Activated CD8-positive, alpha-beta memory T cell treated with anti-CD3 and anti-CD28 coated beads, Interleukin-2, amount 50 U/mL, for 24 hours (primary cell): ENCODE measurements at regions not wholly inside any gene's neighbourhood (a gene's known extent, or its start where the extent isn't known, plus 50 kb on each side); places are given as distances from the start of the nearest gene placed in this dataset.

Experiments used
- DNase-seq: peaks from one replicate; pipeline ENCODE4 v3.0.0-alpha.2; 2020; ENCODE audit errors: extremely low read depth

DNA sequence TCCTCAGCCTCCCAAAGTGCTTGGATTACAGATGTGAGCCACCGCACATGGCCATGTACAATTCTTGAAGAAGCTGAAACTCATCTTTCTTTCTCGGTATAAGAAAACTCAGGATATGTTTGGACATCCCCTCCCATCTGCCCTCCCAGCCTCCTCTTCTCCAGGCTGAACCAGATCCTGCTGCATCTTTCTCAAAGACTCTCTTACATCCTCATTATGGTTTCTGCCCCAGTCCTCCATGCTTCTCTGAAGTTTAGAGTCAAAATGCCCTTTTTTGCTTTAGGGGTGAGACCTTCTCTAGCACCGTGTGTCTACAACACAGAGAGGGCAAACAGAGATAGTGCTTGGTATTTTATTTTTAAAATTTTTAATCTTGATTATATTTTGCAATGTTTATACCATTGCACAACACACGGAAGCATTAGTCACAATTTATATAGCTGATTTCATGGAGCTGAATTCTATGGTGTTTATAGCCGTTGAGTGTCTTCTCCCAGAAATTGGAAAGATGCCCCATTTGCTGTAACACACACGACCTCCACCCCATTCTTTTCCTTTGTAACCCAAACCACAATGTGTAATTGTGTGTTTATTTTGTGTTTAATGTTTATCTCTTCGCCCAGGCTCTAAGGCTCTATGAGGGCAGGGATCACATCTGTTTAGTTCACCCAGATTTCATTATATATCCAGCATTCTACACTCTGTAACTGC, 206.0 kb upstream of the TNP1 start:
- DNase-seq = no peak

GRCh38 chr2:217065012-217065290, 205.1 kb upstream of the TNP1 start:
- DNase-seq = no peak

DNA sequence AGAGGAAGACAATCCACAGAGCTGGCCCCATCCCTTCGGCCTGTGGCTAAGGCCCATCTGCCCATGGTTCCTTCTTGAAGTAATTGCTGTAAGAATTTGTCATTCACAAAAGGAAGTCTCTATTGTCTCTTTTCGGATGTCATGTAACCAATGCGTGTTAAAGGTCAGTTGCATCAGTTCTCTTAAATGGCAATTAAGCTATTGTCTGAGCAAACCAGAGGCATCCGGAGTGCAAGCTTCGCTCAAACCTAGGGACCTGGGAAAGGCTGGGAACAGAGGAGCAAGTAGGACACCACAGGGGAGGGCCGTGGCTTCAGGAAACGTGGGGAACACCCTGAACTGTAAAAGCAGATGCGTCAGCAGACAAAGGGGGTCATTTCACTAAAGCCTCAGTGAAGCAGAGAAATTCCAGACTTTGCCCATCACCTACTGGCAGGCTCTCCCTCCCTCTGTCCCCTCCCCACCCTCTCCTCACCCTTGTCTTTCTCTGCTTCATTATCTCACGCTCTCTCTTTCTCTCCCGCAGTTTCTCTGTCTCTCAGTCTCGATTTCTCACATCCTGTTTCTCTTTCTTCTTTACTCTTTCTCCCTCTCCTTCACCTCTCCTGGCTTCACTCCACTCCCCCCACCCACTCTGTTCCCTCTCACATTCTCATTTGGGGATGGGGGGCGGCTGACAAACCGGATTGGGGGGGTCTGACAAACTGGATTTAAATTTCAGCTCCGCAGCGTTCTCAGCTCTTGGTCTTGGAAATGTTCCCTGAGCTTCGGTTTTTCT, 204.6 kb upstream of the TNP1 start:
- no peak for DNase-seq

DNA sequence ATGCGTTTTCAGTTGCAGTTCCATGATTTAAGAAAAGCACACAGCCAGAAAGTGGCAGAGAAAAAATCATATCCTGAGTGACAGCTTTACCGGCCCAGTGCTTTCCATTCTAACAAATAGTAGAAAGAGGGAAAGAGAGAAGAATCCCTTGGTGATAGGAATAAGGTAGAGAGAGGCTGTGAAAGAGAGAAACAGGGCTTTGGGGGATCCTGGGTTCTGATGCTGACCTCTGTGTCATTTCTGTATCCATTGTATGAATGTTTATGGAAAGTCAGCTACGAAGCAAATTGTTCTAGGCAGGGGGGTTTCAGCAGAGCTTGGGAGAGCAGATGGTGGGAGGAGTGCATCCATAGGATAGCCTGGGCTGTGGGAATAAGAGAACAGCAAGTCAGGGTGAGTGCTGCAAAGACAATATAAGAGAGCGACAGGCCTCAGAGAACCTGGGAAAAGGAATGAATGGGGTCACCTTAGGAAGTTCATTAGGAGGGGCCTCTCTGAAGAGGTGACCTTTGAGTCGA, 203.4 kb upstream of the TNP1 start:
- DNase-seq = no peak

- no peak for DNase-seq
Observed at GRCh38 chr2:217062768-217063167, 202.9 kb upstream of the TNP1 start.

DNA sequence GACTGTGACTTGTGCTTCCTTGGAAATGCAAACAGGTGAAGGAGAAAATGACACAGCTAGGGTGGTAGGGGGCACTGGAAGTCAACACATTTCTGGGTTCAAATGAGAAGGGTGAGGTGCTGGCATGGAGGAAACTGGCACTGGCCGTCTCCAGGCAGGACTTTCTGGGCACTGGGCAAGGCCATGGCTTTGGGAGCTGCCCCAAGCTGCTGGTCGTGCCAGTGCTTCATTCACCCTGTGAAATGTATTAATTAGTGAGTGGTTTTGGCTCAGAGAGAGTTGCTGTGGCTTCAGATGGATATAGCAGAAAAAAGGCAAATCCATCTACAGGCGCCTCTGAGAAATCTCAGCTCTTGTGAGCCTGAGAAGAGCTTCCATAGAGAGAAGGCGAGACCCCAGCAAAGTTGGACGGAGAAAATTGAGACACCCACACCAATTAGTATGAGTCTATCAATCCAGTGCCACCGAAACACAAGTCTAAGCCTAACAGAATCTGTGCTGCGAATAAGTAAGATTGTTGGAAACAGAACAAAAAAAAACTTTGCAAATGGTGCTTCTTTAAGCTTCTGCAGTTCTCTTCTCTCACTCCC, 202.1 kb upstream of the TNP1 start:
- no peak for DNase-seq

GRCh38 chr2:217060951-217061547, 201.2 kb upstream of the TNP1 start:
- no peak for DNase-seq

GRCh38 chr2:217060516-217060915, 200.7 kb upstream of the TNP1 start:
- DNase-seq = no peak

- no peak for DNase-seq
Observed at GRCh38 chr2:217058791-217059755, 199.2 kb upstream of the TNP1 start.

DNA sequence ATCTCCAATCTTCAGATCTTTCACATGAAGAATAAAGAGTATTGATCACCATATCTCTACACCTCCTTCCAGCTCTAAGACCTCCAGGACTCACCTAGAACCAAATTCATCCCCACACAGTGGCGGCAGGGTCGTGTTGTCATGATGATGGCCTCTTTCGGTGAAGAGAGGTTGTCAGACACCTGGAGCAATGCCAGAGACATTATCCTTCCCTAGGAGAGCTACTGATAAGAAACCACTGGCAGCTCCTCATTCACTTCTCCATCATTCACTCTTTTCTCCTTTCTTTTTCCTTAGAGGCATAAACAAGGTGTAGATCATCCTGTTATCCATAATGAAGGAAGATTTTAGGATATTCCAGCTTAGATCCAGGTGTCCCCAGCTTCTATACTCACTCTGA, 197.9 kb upstream of the TNP1 start:
- DNase-seq = no peak

- DNase-seq = no peak
Observed at GRCh38 chr2:217055624-217056023, 195.8 kb upstream of the TNP1 start.

DNA sequence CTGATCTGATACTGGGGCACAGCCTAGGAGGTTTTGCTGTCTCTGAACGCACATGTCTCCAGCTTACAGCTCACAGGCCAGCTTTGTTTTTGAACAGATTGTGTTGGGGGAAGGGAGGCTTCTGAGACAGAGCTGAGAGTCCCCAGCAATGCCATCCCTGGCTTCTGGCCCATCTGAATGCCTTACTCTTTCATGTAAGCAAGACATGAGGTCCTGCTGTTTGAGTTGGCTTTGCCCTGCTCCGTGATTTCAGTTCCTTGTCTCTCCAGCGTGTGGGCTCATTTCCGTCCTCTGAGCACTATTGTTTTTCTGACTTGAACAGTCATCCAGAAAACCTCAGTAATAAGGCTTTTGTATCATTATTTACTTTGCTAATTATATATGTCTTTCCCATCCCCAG, 194.9 kb upstream of the TNP1 start:
- DNase-seq = no peak

- DNase-seq = no peak
Observed at GRCh38 chr2:217052856-217053577, 193.2 kb upstream of the TNP1 start.

GRCh38 chr2:217051416-217051815, 191.6 kb upstream of the TNP1 start:
- no peak for DNase-seq

DNA sequence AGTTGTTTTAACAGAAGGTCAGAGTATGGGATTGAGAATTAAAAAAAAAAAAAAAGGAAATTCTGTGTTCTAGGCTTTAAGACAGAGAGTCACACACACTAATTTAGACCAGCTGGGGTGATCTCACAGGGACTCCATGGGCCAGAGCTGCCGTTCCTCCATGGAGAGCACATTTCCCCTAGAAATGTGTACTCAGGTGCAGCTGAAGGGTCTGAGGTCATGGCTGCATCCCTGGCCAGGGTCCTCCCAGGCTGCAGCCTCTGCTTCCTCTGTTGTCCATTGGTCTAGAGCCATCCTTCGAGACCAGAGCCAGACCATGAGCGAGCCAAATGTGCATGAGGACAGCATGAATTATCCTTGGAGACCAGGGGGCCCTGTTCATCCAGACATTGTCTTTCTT, 190.1 kb upstream of the TNP1 start:
- DNase-seq = no peak

DNA sequence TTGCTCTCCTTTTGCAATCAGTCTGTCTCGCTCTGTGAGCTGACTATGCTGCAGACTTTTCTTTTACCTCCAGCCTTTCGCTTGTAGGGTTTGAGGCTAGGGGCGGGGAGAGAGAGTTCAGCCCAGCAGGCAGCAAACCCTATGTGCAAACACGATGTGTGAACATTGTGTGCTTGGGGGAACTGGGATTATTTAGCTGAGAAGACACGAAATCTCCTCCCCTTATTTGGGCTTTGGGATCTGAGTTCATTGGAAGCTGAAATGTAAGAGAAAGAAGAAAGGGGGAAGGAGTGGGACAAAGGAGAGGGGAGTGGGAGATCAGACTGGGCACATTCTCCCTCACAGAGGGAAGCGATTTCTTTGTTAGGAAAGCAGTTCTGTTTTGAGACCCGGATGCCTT, 189.6 kb upstream of the TNP1 start:
- no peak for DNase-seq

DNA sequence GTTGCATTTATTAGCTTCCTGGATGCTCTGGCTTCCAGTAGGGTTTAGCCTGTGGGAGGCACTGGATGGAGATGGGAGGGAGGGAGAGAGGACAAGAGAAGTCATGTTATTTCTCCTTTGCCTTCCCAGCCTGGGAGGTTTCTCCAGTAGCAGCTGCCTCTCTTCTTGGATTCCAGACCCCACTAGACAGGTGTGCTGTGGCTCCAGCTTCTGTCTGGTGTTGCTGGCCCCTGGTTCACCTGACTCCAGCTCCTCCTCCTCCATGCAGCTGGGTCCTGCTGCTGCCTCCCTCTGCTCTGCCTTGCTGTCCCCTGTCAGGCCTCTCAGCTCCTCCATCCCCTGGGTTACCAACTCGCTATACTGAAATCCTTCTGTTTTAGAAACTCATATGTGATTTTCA, 188.9 kb upstream of the TNP1 start:
- DNase-seq = no peak

DNA sequence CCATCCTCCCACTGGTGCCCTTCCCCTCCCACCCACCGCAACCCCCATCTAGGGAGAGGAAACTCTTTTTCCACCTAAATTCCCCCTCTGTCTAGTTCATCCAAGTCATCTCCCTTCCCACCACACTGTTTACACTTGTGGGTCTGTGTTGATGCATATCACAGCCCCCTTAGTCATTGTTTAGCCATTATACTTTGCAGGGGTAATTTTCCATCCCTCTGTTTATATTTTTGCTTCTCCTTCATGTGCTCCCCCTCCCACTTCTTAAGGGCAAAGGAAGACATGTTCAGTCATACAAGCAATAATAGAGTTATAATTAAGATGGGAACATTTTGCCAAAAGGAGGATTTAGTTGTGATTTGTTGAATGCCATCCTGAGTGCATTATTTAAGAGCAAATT, 187.8 kb upstream of the TNP1 start:
- DNase-seq = no peak

DNA sequence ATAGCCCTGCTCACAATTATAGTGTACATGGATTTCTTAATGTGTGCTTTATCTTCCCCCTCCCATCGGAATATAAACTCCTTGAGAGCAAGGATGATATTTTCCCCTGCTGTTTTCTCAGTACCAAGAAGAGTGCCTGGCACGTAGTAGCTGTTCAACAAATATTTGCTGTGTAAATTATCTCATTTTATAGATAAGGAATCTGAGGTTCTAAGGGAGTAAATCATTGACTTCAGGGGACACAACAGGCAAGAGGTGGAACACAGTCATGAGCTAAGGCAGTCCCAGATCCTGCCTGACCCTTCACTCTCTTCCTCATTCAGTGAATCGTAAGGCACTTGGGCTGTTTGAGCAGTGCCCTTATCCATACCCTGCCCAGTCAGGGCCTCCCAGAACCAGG, 187.3 kb upstream of the TNP1 start:
- DNase-seq = no peak

- DNase-seq = no peak
Observed at GRCh38 chr2:217045700-217046475, 186.0 kb upstream of the TNP1 start.
